ENCODE measurements at regions not wholly inside any gene's neighbourhood (a gene's known extent, or its start where the extent isn't known, plus 50 kb on each side); places are given as distances from the start of the nearest gene placed in this dataset.

DNA sequence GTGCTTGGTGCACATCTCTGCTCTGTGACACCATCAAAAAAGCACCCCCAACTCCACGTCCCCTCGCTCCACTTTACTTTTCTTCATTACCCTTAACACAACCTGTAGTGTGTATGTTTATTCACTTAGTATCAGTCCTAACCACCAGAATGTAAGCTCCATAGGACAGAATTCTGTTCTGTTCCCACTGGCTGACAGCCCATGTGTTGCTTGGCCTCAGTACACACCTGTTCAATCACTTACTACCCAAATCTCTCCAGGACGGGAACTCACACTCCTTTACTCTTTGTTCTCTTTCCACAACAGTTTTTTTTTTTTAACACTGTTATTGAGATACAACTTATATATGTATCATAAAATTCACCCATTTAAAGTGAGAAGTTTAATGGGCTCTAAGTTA is 119.6 kb downstream of the MAF start:
- TF ChIP-seq, protein P1, sequence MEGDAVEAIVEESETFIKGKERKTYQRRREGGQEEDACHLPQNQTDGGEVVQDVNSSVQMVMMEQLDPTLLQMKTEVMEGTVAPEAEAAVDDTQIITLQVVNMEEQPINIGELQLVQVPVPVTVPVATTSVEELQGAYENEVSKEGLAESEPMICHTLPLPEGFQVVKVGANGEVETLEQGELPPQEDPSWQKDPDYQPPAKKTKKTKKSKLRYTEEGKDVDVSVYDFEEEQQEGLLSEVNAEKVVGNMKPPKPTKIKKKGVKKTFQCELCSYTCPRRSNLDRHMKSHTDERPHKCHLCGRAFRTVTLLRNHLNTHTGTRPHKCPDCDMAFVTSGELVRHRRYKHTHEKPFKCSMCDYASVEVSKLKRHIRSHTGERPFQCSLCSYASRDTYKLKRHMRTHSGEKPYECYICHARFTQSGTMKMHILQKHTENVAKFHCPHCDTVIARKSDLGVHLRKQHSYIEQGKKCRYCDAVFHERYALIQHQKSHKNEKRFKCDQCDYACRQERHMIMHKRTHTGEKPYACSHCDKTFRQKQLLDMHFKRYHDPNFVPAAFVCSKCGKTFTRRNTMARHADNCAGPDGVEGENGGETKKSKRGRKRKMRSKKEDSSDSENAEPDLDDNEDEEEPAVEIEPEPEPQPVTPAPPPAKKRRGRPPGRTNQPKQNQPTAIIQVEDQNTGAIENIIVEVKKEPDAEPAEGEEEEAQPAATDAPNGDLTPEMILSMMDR (conservative IDR thresholded peaks at IDR 0.05 in 1 of 2, IDR thresholded peaks at IDR 0.05 in 1 of 2; ENCODE audit: extremely low read depth in 1 of 2, insufficient read depth in 1 of 2, low read depth in 1 of 2, low read length in 2 of 2), result no peak
- TF ChIP-seq EZH2 (IDR thresholded peaks at IDR 0.05; ENCODE audit: borderline replicate concordance, low read length), result no peak
